Neural cell (in vitro differentiated cells): ENCODE measurements at regions not wholly inside any gene's neighbourhood (a gene's known extent, or its start where the extent isn't known, plus 50 kb on each side); places are given as distances from the start of the nearest gene placed in this dataset.

Experiments
- H2AFZ ChIP-seq: fragments of 200-600, 300-800 bp; sonication (generic), shearing (Covaris generic); 2 replicates; pipeline ENCODE4 v1.6.0; 2014; ENCODE audit warnings: low read depth, mild to moderate bottlenecking, antibody characterized with exemption, low read length, moderate library complexity
- H3F3A ChIP-seq: fragments of 200-600 bp; shearing (Covaris generic); 2 replicates; pipeline ENCODE4 v1.6.1; 2016; ENCODE audit warnings: mild to moderate bottlenecking, moderate library complexity, mixed read lengths, antibody characterized with exemption, low read length; ENCODE audit not compliant: insufficient read depth, poor library complexity, severe bottlenecking
- H3K27ac ChIP-seq: fragments of 200-600, 300-800 bp; sonication (generic), shearing (Covaris generic); 2 replicates; pipeline ENCODE4 v1.5.1; 2014; ENCODE audit warnings: mild to moderate bottlenecking, low read length, moderate library complexity
- H3K27me3 ChIP-seq: fragments of 300-800, 200-600 bp; sonication (generic), shearing (Covaris generic); 2 replicates; pipeline ENCODE4 v1.6.0; 2014; ENCODE audit warnings: mild to moderate bottlenecking, low read depth, low read length, moderate library complexity; ENCODE audit not compliant: insufficient read depth
- H3K36me3 ChIP-seq: fragments of 300-800, 200-600 bp; sonication (generic), shearing (Covaris generic); 2 replicates; pipeline ENCODE4 v1.5.1; 2014; ENCODE audit warnings: mild to moderate bottlenecking, antibody characterized with exemption, low read length, moderate library complexity; ENCODE audit not compliant: insufficient read depth
- H3K4me2 ChIP-seq: fragments of 300-800, 200-600 bp; sonication (generic), shearing (Covaris generic); 2 replicates; pipeline ENCODE4 v1.6.0; 2014; ENCODE audit warnings: mild to moderate bottlenecking, low read length
- H3K4me3 ChIP-seq: fragments of 300-800, 200-600 bp; sonication (generic), shearing (Covaris generic); 2 replicates; pipeline ENCODE4 v1.5.1; 2014; ENCODE audit warnings: mild to moderate bottlenecking, low read length, moderate library complexity
- H3K79me2 ChIP-seq: fragments of 200-600 bp; shearing (Covaris generic); replicated peaks from 2 replicates; pipeline ENCODE4 v1.6.0; 2014; ENCODE audit warnings: mild to moderate bottlenecking, low read length, moderate library complexity; ENCODE audit not compliant: insufficient read depth
- H3K9ac ChIP-seq: fragments of 300-800, 200-600 bp; sonication (generic), shearing (Covaris generic); 2 replicates; pipeline ENCODE4 v1.6.1; 2016; ENCODE audit warnings: mild to moderate bottlenecking, low read length, mixed read lengths
- H3K9me2 ChIP-seq: fragments of 200-600 bp; shearing (Covaris generic); 2 replicates; pipeline ENCODE4 v1.6.1; 2016; ENCODE audit warnings: mild to moderate bottlenecking, low read length, mixed read lengths; ENCODE audit not compliant: insufficient read depth
- H3K9me3 ChIP-seq: fragments of 200-600, 300-800 bp; sonication (generic), shearing (Covaris generic); 2 replicates; pipeline ENCODE4 v1.6.1; 2016; ENCODE audit warnings: mild to moderate bottlenecking, mixed run types, low read length, moderate library complexity, mixed read lengths
- H4K20me1 ChIP-seq: fragments of 200-600 bp; shearing (Covaris generic); 2 replicates; pipeline ENCODE4 v1.6.1; 2016; ENCODE audit warnings: mild to moderate bottlenecking, mixed run types; ENCODE audit not compliant: insufficient read depth
- CTCF ChIP-seq: fragments of 450-650 bp; IDR thresholded peaks from 2 replicates; pipeline ENCODE4 v1.5.1; 2014; ENCODE audit warnings: antibody characterized with exemption, mild to moderate bottlenecking, moderate library complexity; ENCODE audit not compliant: poor library complexity, severe bottlenecking
- EP300 ChIP-seq: fragments of 450-650 bp; conservative IDR thresholded peaks from 2 replicates; pipeline ENCODE4 v1.6.1; 2014; ENCODE audit warnings: antibody characterized with exemption, mild to moderate bottlenecking, moderate library complexity; ENCODE audit not compliant: poor library complexity, severe bottlenecking
- EZH2 ChIP-seq: fragments of 200-600, 300-800 bp; shearing (Covaris generic), sonication (generic); IDR thresholded peaks from 2 replicates; pipeline ENCODE4 v1.6.1; 2014; ENCODE audit warnings: antibody characterized with exemption, low read length, borderline replicate concordance, mild to moderate bottlenecking; ENCODE audit not compliant: insufficient read depth, poor library complexity, severe bottlenecking
- MXI1 ChIP-seq: fragments of 450-650 bp; conservative IDR thresholded peaks from 2 replicates; pipeline ENCODE4 v1.6.1; 2014; ENCODE audit warnings: antibody characterized with exemption, mild to moderate bottlenecking; ENCODE audit not compliant: poor library complexity, severe bottlenecking
- POLR2AphosphoS5 ChIP-seq: IDR thresholded peaks from 2 replicates; pipeline ENCODE4 v1.6.1; 2012
- RAD21 ChIP-seq: fragments of 450-650 bp; conservative IDR thresholded peaks from 2 replicates; pipeline ENCODE4 v1.6.1; 2014; ENCODE audit warnings: antibody characterized with exemption, mild to moderate bottlenecking, moderate library complexity
- REST ChIP-seq: IDR thresholded peaks from 2 replicates; pipeline ENCODE4 v1.6.1; 2012; ENCODE audit warnings: borderline replicate concordance
- SMC3 ChIP-seq: fragments of 450-650 bp; conservative IDR thresholded peaks from 2 replicates; pipeline ENCODE4 v1.6.1; 2014; ENCODE audit warnings: antibody characterized with exemption, mild to moderate bottlenecking, moderate library complexity; ENCODE audit not compliant: poor library complexity
- TAF1 ChIP-seq: IDR thresholded peaks from 2 replicates; pipeline ENCODE4 v1.6.1; 2012; ENCODE audit warnings: low read depth

GRCh38 chr3:117977504-117978228 lies 1057.0 kb downstream of the IGSF11 start:
- H2AFZ ChIP-seq = no peak overlapping the region
- no peak overlapping the region for H3K4me3 ChIP-seq
- no peak for TF ChIP-seq POLR2AphosphoS5
- TF ChIP-seq RAD21 = no peak
- TF ChIP-seq CTCF = no peak
- no peak for TF ChIP-seq EZH2
- TF ChIP-seq TAF1 = no peak
- TF ChIP-seq MXI1 = no peak
- no peak for TF ChIP-seq SMC3
- TF ChIP-seq EP300 = no peak
- TF ChIP-seq REST = no peak
- H3K9me3 ChIP-seq = no peaks in the 10 kb centered on the region
- no peaks in the 10 kb centered on the region for H3K9me2 ChIP-seq
- no peaks in the 10 kb centered on the region for H3K36me3 ChIP-seq
- no peaks in the 10 kb centered on the region for H3K79me2 ChIP-seq
- no peak overlapping the region for H3K4me2 ChIP-seq
- H3K9ac ChIP-seq = no peak overlapping the region
- no peaks in the 10 kb centered on the region for H3K27me3 ChIP-seq
- H3F3A ChIP-seq = no peaks in the 10 kb centered on the region
- H4K20me1 ChIP-seq = no peaks in the 10 kb centered on the region
- no peak overlapping the region for H3K27ac ChIP-seq

- H3K9me2 ChIP-seq = no peaks in the 10 kb centered on the region
- H3K27ac ChIP-seq = no peak overlapping the region
- H2AFZ ChIP-seq = no peak overlapping the region
- no peak overlapping the region for H3K9ac ChIP-seq
- no peaks in the 10 kb centered on the region for H3F3A ChIP-seq
- no peaks in the 10 kb centered on the region for H4K20me1 ChIP-seq
- H3K27me3 ChIP-seq = no peaks in the 10 kb centered on the region
- H3K36me3 ChIP-seq = no peaks in the 10 kb centered on the region
- no peaks in the 10 kb centered on the region for H3K9me3 ChIP-seq
- no peak overlapping the region for H3K4me3 ChIP-seq
- no peak for TF ChIP-seq RAD21
- no peak for TF ChIP-seq EP300
- no peak for TF ChIP-seq REST
- no peak for TF ChIP-seq TAF1
- TF ChIP-seq MXI1 = no peak
- TF ChIP-seq CTCF = no peak
- no peak overlapping the region for H3K4me2 ChIP-seq
- H3K79me2 ChIP-seq = peaks cover 6% of the 10 kb centered on the region
Measured at GRCh38 chr3:117979466-117979865, 1055.2 kb downstream of the IGSF11 start.
